Endothelial cell of umbilical vein (primary cell): ENCODE measurements at regions not wholly inside any gene's neighbourhood (a gene's known extent, or its start where the extent isn't known, plus 50 kb on each side); places are given as distances from the start of the nearest gene placed in this dataset.

Experiments
- BruUV-seq: library from RNA; stranded (reverse); fragments of 400-500 nt; replicated peaks from 2 replicates; lab custom pipeline; 2021; lab: Mats Ljungman, UMichigan
- CTCF ChIA-PET: fragments of 300-600, 350-600 bp; sonication (Branson Sonifier 250); formaldehyde crosslinking; loops from one replicate; lab custom pipeline; 2021; ENCODE audit warnings: antibody characterized with exemption, inconsistent platforms; lab: Charles Lee
- POLR2A ChIA-PET: fragments of 300-600, 350-600 bp; sonication (Branson Sonifier 250); formaldehyde crosslinking; loops from one replicate; lab custom pipeline; 2021; ENCODE audit warnings: antibody characterized with exemption, inconsistent platforms; lab: Charles Lee
- DNase-seq: peaks from one replicate; pipeline ENCODE4 v3.0.0-alpha.2; 2011; ENCODE audit warnings: low read depth, low spot score
- FAIRE-seq: peaks from 2 replicates; lab custom pipeline; 2011; peaks lifted over from hg19 to GRCh38; lab: Jason Lieb, UNC
- H2AFZ ChIP-seq: 2 replicates; pipeline ENCODE4 v1.6.0; 2012; ENCODE audit warnings: low read depth, low read length, control low read depth, inconsistent platforms
- H3K27ac ChIP-seq: 2 replicates; pipeline ENCODE4 v1.5.1; 2011; ENCODE audit warnings: low read depth, mild to moderate bottlenecking, control low read depth, low read length, moderate library complexity; ENCODE audit not compliant: insufficient read depth
- H3K27me3 ChIP-seq, 2 experiments: 2 replicates each; pipeline versions ENCODE4 v1.6.0 to v1.6.1; 2011; ENCODE audit warnings: low read length in 2 of 2, mixed read lengths in 1 of 2; ENCODE audit not compliant: control insufficient read depth in 2 of 2, insufficient read depth in 2 of 2
- H3K36me3 ChIP-seq, 2 experiments: 2 replicates in 1 of 2; 3 replicates in 1 of 2; pipeline ENCODE4 v1.5.1; 2011; ENCODE audit warnings: low read length in 2 of 2, mild to moderate bottlenecking in 1 of 2, moderate library complexity in 1 of 2; ENCODE audit not compliant: control insufficient read depth in 2 of 2, insufficient read depth in 2 of 2; ENCODE audit errors: extremely low read depth in 1 of 2
- H3K4me1 ChIP-seq: 3 replicates; pipeline ENCODE4 v1.5.1; 2011; ENCODE audit warnings: mild to moderate bottlenecking, low read length; ENCODE audit not compliant: control insufficient read depth, insufficient read depth; ENCODE audit errors: extremely low read depth
- H3K4me2 ChIP-seq: 2 replicates; pipeline ENCODE4 v1.6.1; 2011; ENCODE audit warnings: low read length, control low read depth, mixed read lengths; ENCODE audit not compliant: insufficient read depth
- H3K4me3 ChIP-seq, 3 experiments: fragments of 200-600 bp in 1 of 3; sonication (generic), shearing (Covaris generic) in 1 of 3; replicated peaks in 1 of 3; 2 replicates each; pipeline ENCODE4 v1.5.1; 2011 to 2016; ENCODE audit warnings: control low read depth in 3 of 3, low read length in 3 of 3, mild to moderate bottlenecking in 2 of 3, inconsistent platforms in 1 of 3, low read depth in 1 of 3, moderate library complexity in 1 of 3; ENCODE audit not compliant: insufficient read depth in 1 of 3
- H3K79me2 ChIP-seq: 2 replicates; pipeline ENCODE4 v1.6.0; 2012; ENCODE audit warnings: low read length, inconsistent platforms; ENCODE audit not compliant: control insufficient read depth, insufficient read depth
- H3K9ac ChIP-seq: replicated peaks from 2 replicates; pipeline ENCODE3; 2011; ENCODE audit warnings: low read length, control low read depth; ENCODE audit not compliant: insufficient read depth; ENCODE audit errors: extremely low read depth
- H3K9me1 ChIP-seq: replicated peaks from 3 replicates; pipeline ENCODE4 v1.6.0; 2011; ENCODE audit warnings: mild to moderate bottlenecking, low read length; ENCODE audit not compliant: control insufficient read depth, insufficient read depth; ENCODE audit errors: extremely low read depth
- H3K9me3 ChIP-seq: replicated peaks from 2 replicates; pipeline ENCODE4 v1.5.1; 2012; ENCODE audit warnings: low read length, inconsistent platforms; ENCODE audit not compliant: control insufficient read depth, insufficient read depth
- H4K20me1 ChIP-seq: replicated peaks from 2 replicates; pipeline ENCODE3; 2011; ENCODE audit warnings: mild to moderate bottlenecking, low read length; ENCODE audit not compliant: control insufficient read depth, insufficient read depth; ENCODE audit errors: extremely low read depth
- CTCF ChIP-seq, 2 donors: IDR thresholded peaks; 1 replicate in 1 of 2; 2 replicates in 1 of 2; pipeline ENCODE4 v1.5.1; 2011; ENCODE audit warnings: low read length in 2 of 2, mild to moderate bottlenecking in 2 of 2, moderate library complexity in 2 of 2, control low read depth in 1 of 2, inconsistent platforms in 1 of 2, low read depth in 1 of 2; ENCODE audit not compliant: insufficient read depth in 1 of 2; ENCODE audit errors: extremely low read depth in 1 of 2
- EZH2 ChIP-seq: IDR thresholded peaks from 2 replicates; pipeline ENCODE4 v1.6.1; 2012; ENCODE audit warnings: borderline replicate concordance, low read depth, mild to moderate bottlenecking, moderate library complexity, low read length, inconsistent platforms; ENCODE audit not compliant: severe bottlenecking
- FOS ChIP-seq: IDR thresholded peaks from 2 replicates; pipeline ENCODE4 v1.6.1; 2011; ENCODE audit warnings: mild to moderate bottlenecking, low read length, moderate library complexity, borderline replicate concordance; ENCODE audit not compliant: insufficient read depth
- GATA2 ChIP-seq: IDR thresholded peaks from 2 replicates; pipeline ENCODE4 v1.7.0; 2011; ENCODE audit warnings: low read depth, mild to moderate bottlenecking, moderate library complexity, mixed read lengths, low read length; ENCODE audit not compliant: insufficient read length, insufficient read depth
- JUN ChIP-seq: IDR thresholded peaks from 2 replicates; pipeline ENCODE4 v1.6.1; 2011; ENCODE audit warnings: borderline replicate concordance, low read depth; ENCODE audit not compliant: insufficient read length, insufficient read depth
- MAX ChIP-seq: IDR thresholded peaks from 2 replicates; pipeline ENCODE4 v1.6.1; 2011; ENCODE audit not compliant: insufficient read depth, insufficient read length
- MYC ChIP-seq: IDR thresholded peaks from one replicate; pipeline ENCODE4 v1.6.1; 2011; ENCODE audit warnings: mild to moderate bottlenecking, low read depth, low read length
- POLR2A ChIP-seq: IDR thresholded peaks from 2 replicates; pipeline ENCODE4 v1.6.1; 2012; ENCODE audit warnings: low read depth, mild to moderate bottlenecking, control low read depth, low read length
- POLR2AphosphoS5 ChIP-seq: IDR thresholded peaks from 2 replicates; pipeline ENCODE4 v1.6.1; 2012; ENCODE audit warnings: low read depth, mild to moderate bottlenecking, control low read depth, low read length, moderate library complexity; ENCODE audit not compliant: insufficient read depth
- dilution Hi-C: fragments of 300-500 bp; cut with MboI; formaldehyde crosslinking; loops from one replicate; pipeline ENCODE4 v1.15.0; 2019; ENCODE audit warnings: low sequenced_read_pairs; ENCODE audit not compliant: extremely low pct_ligation_motif_present
- intact Hi-C: fragments of 100-400 bp; cut with micrococcal nuclease; formaldehyde crosslinking; loops from one replicate; pipeline ENCODE4 v1.10.0; 2022

DNA sequence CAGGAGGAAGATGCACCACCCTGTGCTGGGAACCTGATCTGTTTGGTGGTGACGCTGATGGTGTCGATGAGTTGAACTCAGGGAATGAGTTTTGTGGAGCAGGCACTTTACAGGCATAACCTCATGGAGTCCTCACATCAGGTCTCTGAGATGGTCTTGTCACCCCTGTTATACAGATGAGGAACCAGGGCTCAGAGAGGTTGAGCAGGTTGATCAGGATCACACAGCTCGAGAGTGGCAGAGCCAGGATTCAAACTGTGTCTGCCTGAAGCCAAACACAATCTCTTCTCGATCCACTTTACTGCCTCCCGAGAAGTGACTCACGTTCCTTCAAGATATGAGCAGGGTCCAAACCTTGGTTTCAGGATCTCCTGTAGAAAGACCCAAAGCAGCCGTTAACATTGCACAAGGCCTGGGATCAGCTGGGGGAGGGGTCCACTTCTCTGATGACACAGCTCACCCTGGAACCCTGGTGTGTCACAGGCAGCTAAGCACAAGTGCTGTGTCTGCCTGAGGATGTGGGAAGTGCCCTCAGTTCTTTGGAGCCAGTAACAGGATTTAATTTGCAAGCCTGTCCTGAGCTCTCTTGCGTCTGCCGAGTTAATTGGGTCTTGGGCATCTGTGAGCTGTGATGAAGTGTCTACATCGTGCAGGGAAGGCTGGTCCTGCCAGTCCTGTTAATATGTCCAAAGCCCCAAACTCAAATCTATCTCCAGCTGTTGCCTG, 65.4 kb upstream of the STUM start:
- Histone ChIP-seq H3K9me1 (no peaks in the 10 kb centered on the region), H3K9me3 (no peaks in the 10 kb centered on the region), H3K27me3 (peaks cover 9 to 12% of the 10 kb centered on the region in 2 experiments), H3K9ac (no peak overlapping the region), H2AFZ (no peak overlapping the region), H3K27ac (no peak overlapping the region), H3K4me1 (peaks cover 2% of the 10 kb centered on the region), H3K4me2 (no peak overlapping the region), H3K36me3 (no peaks in the 10 kb centered on the region), H3K4me3 (no peak overlapping the region), H3K79me2 (no peaks in the 10 kb centered on the region), H4K20me1 (no peaks in the 10 kb centered on the region)
- ChIA-PET CTCF (interaction anchor here (1.4 kb wide), 1 partner anchor 26 kb away, joined by 4 read pairs; no protein-coding TSS in a partner anchor), POLR2A (no interaction called here)
- DNase-seq = no peak
- no peak for FAIRE-seq
- intact Hi-C loops = no loop called here
- dilution Hi-C loops = no loop called here
- TF ChIP-seq GATA2 = no peak
- no peak for TF ChIP-seq POLR2AphosphoS5
- no peak for TF ChIP-seq JUN
- no peak for TF ChIP-seq CTCF (IDR thresholded peaks at IDR 0.05; ENCODE audit: extremely low read depth in 1 of 2, insufficient read depth in 1 of 2, low read depth in 1 of 2, low read length in 2 of 2)
- no peak for TF ChIP-seq MYC
- TF ChIP-seq EZH2 = no peak
- TF ChIP-seq POLR2A = no peak
- TF ChIP-seq MAX = no peak
- no peak for TF ChIP-seq FOS
- no TSS peak for BruUV-seq
